Endothelial cell of umbilical vein (primary cell): ENCODE measurements at regions not wholly inside any gene's neighbourhood (a gene's known extent, or its start where the extent isn't known, plus 50 kb on each side); places are given as distances from the start of the nearest gene placed in this dataset.

Source experiments
- EZH2 ChIP-seq: IDR thresholded peaks from 2 replicates; pipeline ENCODE4 v1.6.1; 2012; ENCODE audit warnings: borderline replicate concordance, low read depth, mild to moderate bottlenecking, moderate library complexity, low read length, inconsistent platforms; ENCODE audit not compliant: severe bottlenecking
- GATA2 ChIP-seq: IDR thresholded peaks from 2 replicates; pipeline ENCODE4 v1.7.0; 2011; ENCODE audit warnings: low read depth, mild to moderate bottlenecking, moderate library complexity, mixed read lengths, low read length; ENCODE audit not compliant: insufficient read length, insufficient read depth
- POLR2A ChIP-seq: IDR thresholded peaks from 2 replicates; pipeline ENCODE4 v1.6.1; 2012; ENCODE audit warnings: low read depth, mild to moderate bottlenecking, control low read depth, low read length
- TF ChIP-seq, protein P1 (sequence below), 2 donors: IDR thresholded peaks; 1 replicate in 1 of 2; 2 replicates in 1 of 2; pipeline ENCODE4 v1.5.1; 2011; ENCODE audit warnings: low read length in 2 of 2, mild to moderate bottlenecking in 2 of 2, moderate library complexity in 2 of 2, control low read depth in 1 of 2, inconsistent platforms in 1 of 2, low read depth in 1 of 2; ENCODE audit not compliant: insufficient read depth in 1 of 2; ENCODE audit errors: extremely low read depth in 1 of 2

DNA sequence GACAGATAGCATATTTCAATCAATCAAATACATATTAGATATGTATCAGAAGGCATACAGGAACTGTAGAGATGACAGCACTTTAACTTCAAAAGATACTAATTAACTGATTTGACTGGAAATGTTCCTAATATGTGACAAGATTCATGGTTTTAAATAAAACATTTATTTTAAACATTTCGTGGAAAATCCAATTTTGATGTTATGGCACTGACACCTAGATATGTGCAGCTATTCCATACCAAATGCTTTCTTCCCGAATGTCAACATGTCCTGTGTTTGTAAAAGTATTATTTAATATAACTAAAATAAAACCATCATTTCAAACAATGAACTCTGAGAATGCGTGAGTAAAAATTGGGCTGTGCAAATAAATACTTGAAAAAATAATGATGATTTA is 1209.3 kb downstream of the NSUN3 start:
- TF ChIP-seq POLR2A = no peak
- no peak for TF ChIP-seq EZH2
- TF ChIP-seq, protein P1, sequence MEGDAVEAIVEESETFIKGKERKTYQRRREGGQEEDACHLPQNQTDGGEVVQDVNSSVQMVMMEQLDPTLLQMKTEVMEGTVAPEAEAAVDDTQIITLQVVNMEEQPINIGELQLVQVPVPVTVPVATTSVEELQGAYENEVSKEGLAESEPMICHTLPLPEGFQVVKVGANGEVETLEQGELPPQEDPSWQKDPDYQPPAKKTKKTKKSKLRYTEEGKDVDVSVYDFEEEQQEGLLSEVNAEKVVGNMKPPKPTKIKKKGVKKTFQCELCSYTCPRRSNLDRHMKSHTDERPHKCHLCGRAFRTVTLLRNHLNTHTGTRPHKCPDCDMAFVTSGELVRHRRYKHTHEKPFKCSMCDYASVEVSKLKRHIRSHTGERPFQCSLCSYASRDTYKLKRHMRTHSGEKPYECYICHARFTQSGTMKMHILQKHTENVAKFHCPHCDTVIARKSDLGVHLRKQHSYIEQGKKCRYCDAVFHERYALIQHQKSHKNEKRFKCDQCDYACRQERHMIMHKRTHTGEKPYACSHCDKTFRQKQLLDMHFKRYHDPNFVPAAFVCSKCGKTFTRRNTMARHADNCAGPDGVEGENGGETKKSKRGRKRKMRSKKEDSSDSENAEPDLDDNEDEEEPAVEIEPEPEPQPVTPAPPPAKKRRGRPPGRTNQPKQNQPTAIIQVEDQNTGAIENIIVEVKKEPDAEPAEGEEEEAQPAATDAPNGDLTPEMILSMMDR (IDR thresholded peaks at IDR 0.05; ENCODE audit: extremely low read depth in 1 of 2, insufficient read depth in 1 of 2, low read depth in 1 of 2, low read length in 2 of 2) = no peak
- no peak for TF ChIP-seq GATA2
